HG03432 (cell line): ENCODE measurements at regions not wholly inside any gene's neighbourhood (a gene's known extent, or its start where the extent isn't known, plus 50 kb on each side); places are given as distances from the start of the nearest gene placed in this dataset.

Experiments
- ATAC-seq: cut with Tn5 transposase; IDR thresholded peaks from one replicate; pipeline ENCODE4 v1.9.1; 2021; ENCODE audit warnings: mild to moderate bottlenecking, moderate library complexity; ENCODE audit not compliant: unreplicated experiment

GRCh38 chr16:5838071-5838470 is 740.5 kb upstream of the EEF2KMT start:
- ATAC-seq: no peak

GRCh38 chr16:5837007-5837670 is 739.5 kb upstream of the EEF2KMT start:
- ATAC-seq: no peak

GRCh38 chr16:5835876-5836275 is 738.3 kb upstream of the EEF2KMT start:
- ATAC-seq: no peak

GRCh38 chr16:5826332-5826731 is 728.7 kb upstream of the EEF2KMT start:
- ATAC-seq: no peak

- ATAC-seq: no peak
These were observed 722.9 kb upstream of the EEF2KMT start for GRCh38 chr16:5820472-5820871.

- ATAC-seq: no peak
These were observed 718.1 kb upstream of the EEF2KMT start for GRCh38 chr16:5815570-5816237.

GRCh38 chr16:5801396-5801795 is 703.8 kb upstream of the EEF2KMT start:
- no peak for ATAC-seq

- ATAC-seq: no peak
These were observed 696.0 kb upstream of the EEF2KMT start for GRCh38 chr16:5793556-5793955.

- ATAC-seq: no peak
These were observed 693.5 kb upstream of the EEF2KMT start for GRCh38 chr16:5791011-5791657.

GRCh38 chr16:5790512-5790911 is 692.9 kb upstream of the EEF2KMT start:
- no peak for ATAC-seq

- ATAC-seq: no peak
These were observed 691.4 kb upstream of the EEF2KMT start for GRCh38 chr16:5789033-5789432.

- ATAC-seq: no peak
These were observed 683.8 kb upstream of the EEF2KMT start for GRCh38 chr16:5781436-5781835.

- ATAC-seq: no peak
These were observed 679.3 kb upstream of the EEF2KMT start for GRCh38 chr16:5776876-5777275.

GRCh38 chr16:5775916-5776315 is 678.3 kb upstream of the EEF2KMT start:
- no peak for ATAC-seq

- ATAC-seq: no peak
These were observed 672.5 kb upstream of the EEF2KMT start for GRCh38 chr16:5770118-5770517.

- no peak for ATAC-seq
These were observed 671.9 kb upstream of the EEF2KMT start for GRCh38 chr16:5769513-5769912.

- no peak for ATAC-seq
These were observed 670.9 kb upstream of the EEF2KMT start for GRCh38 chr16:5768445-5768844.

- ATAC-seq: no peak
These were observed 665.6 kb upstream of the EEF2KMT start for GRCh38 chr16:5763176-5763575.

- ATAC-seq: no peak
These were observed 664.8 kb upstream of the EEF2KMT start for GRCh38 chr16:5762362-5762761.

GRCh38 chr16:5761592-5761991 is 664.0 kb upstream of the EEF2KMT start:
- ATAC-seq: no peak

- no peak for ATAC-seq
These were observed 660.7 kb upstream of the EEF2KMT start for GRCh38 chr16:5758281-5758680.

GRCh38 chr16:5756969-5757368 is 659.4 kb upstream of the EEF2KMT start:
- ATAC-seq: no peak
